AG04449 (cell line): ENCODE measurements at regions not wholly inside any gene's neighbourhood (a gene's known extent, or its start where the extent isn't known, plus 50 kb on each side); places are given as distances from the start of the nearest gene placed in this dataset.

Experiments used
- CTCF ChIA-PET: fragments of 350-600 bp; formaldehyde crosslinking; extraction: SDS; loops from one replicate; lab custom pipeline; 2021; ENCODE audit warnings: antibody characterized with exemption; lab: Yijun Ruan, JAX
- POLR2A ChIA-PET: fragments of 400-600, 350-600 bp; formaldehyde crosslinking; extraction: SDS; loops from one replicate; lab custom pipeline; 2020; ENCODE audit warnings: antibody characterized with exemption, inconsistent platforms; lab: Yijun Ruan, JAX
- DNase-seq: peaks from one replicate; pipeline ENCODE4 v3.0.0-alpha.2; 2010; ENCODE audit warnings: low read depth, low spot score
- H3K4me3 ChIP-seq: 2 replicates; pipeline ENCODE4 v1.5.1; 2011; ENCODE audit warnings: low read depth, mild to moderate bottlenecking, control low read depth, low read length
- TF ChIP-seq, protein P1 (sequence below): IDR thresholded peaks from one replicate; pipeline ENCODE4 v1.5.1; 2011; ENCODE audit warnings: mild to moderate bottlenecking, moderate library complexity, low read length, control low read depth, inconsistent platforms; ENCODE audit not compliant: insufficient read depth; ENCODE audit errors: missing control alignments

DNA sequence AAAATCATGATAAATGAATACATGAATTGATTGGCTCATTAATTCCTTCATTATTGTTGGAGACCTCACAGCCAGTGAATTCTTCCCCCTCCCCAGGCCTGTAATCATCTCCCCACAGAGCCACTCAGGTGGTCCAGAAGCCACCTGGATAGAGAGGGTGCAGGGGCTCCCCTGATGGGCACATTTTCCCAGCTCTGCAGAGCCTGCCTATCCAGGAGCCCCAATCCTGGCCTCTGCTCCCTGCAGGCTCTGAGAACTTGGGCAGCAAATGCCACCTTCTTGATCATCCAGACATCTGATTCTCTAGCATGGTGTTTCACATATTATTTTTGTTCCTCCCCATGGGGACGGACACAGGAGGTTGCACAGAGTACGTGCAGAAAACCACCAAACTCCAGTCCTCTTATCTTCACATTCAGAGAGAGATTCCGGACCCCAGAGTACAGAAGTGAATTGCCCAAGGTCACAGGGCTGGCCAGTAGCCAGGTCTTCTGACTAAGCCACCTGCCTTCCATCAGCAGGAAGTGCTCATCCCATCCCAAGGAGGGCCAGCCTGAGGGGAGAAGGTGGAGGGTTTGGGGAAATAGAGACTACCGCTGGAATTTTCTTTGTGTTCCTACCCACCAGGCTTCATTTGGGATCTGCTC, 348.0 kb downstream of the BUD13 start:
- TF ChIP-seq, protein P1, sequence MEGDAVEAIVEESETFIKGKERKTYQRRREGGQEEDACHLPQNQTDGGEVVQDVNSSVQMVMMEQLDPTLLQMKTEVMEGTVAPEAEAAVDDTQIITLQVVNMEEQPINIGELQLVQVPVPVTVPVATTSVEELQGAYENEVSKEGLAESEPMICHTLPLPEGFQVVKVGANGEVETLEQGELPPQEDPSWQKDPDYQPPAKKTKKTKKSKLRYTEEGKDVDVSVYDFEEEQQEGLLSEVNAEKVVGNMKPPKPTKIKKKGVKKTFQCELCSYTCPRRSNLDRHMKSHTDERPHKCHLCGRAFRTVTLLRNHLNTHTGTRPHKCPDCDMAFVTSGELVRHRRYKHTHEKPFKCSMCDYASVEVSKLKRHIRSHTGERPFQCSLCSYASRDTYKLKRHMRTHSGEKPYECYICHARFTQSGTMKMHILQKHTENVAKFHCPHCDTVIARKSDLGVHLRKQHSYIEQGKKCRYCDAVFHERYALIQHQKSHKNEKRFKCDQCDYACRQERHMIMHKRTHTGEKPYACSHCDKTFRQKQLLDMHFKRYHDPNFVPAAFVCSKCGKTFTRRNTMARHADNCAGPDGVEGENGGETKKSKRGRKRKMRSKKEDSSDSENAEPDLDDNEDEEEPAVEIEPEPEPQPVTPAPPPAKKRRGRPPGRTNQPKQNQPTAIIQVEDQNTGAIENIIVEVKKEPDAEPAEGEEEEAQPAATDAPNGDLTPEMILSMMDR: no peak
- no peak overlapping the region for H3K4me3 ChIP-seq
- ChIA-PET POLR2A (no interaction called here), CTCF (no interaction called here)
- no peak for DNase-seq

GRCh38 chr11:116422956-116423600, 349.7 kb downstream of the BUD13 start:
- DNase-seq: no peak
- POLR2A ChIA-PET: no interaction called here
- CTCF ChIA-PET: no interaction called here
- H3K4me3 ChIP-seq: no peak overlapping the region
- TF ChIP-seq, protein P1: no peak

DNA sequence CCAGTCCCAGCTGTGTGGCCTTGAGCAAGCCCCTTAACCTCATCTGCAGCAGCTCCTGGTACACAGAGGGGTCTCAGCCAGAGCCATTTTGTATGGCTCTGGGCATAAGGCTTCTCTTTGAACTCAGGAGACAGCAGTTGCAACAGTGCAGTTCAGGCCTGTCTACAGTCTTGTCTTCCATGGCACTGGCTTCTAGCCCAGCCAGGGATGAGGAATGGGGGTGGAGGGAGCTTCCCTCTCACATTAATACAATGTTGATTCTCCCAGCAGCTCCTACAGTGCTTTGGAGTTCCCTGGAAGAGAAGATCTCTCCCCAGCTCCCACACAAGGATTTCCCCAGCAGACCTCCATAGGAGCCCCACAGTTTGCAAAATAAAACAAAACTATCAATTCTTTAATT, 350.2 kb downstream of the BUD13 start:
- TF ChIP-seq, protein P1: no peak
- CTCF ChIA-PET: no interaction called here
- DNase-seq: no peak

DNA sequence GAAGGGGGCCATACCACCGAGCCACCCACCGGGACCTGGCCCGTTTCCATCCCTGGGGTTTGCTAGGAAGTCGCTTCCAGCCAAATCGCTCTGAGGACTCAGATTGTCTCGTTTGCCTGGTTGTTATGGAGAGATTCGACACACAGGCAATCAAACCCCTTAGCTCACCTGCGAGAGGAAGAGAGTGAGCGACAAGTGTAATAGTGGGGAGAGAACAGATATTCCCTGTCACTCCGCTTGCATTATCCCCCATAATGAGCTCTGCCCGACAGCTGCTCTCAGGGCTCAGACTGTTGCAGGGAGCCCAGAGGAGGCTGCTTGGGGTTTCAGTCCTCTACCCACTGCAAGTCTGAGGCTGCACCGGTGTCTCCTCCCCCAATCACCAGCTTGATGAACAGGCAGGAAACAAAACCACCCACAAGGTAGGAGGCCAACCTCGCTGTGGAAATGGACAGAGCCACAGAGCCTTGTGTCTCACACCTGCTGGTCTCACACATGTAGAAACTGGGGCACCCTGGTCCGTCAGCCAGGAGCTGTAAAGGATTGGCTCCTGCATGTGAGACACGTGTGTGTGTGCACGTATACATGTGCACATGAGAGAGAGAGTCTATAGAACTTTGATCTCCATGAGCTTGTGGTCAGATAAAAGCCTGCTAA, 351.1 kb downstream of the BUD13 start:
- TF ChIP-seq, protein P1: no peak
- DNase-seq: no peak
- CTCF ChIA-PET: no interaction called here
- no peak overlapping the region for H3K4me3 ChIP-seq
- POLR2A ChIA-PET: no interaction called here

More for the DNA sequence above, 350.2 kb downstream of the BUD13 start:
- POLR2A ChIA-PET: no interaction called here
- no peak overlapping the region for H3K4me3 ChIP-seq

DNA sequence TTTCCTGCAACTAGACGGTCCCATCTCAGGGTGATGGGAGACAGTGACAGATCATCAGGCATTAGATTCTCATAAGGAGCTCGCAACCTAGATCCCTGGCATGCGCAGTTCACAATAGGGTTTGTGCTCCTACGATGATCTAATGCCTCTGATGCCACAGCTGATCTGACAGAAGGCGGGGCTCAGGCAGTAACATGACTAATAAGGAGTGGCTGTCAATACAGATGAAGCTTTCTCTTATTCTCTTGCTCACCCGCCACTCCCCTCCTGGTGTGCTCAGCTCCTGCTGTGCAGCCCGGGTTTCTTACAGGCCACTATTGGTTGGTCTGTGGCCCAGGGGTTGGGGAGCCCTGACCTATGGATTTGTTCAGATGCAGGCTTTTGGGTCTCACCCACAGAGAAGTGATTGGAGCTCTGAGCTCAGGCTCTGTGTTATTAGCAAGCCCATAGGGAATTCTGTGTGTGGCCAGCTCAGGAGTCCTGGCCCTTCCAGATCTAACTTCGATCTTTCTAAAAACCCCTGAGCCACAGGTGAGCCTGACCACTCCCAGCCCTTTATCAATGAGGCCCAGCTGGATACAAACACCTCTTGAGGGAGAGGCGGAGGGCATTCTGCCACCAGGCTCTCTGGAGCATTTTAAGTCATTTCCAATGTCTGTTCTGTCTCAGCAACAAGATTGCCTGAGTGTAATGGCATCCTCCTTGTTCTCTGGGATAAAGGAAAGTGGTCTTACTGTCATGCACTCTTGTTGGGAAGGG, 351.8 kb downstream of the BUD13 start:
- no peak for DNase-seq
- CTCF ChIA-PET: no interaction called here
- POLR2A ChIA-PET: no interaction called here
- no peak overlapping the region for H3K4me3 ChIP-seq
- TF ChIP-seq, protein P1: no peak

- ChIA-PET POLR2A (no interaction called here), CTCF (no interaction called here)
- no peak overlapping the region for H3K4me3 ChIP-seq
- TF ChIP-seq, protein P1: no peak
- DNase-seq: no peak
Observed at GRCh38 chr11:116420030-116420429, 352.8 kb downstream of the BUD13 start.
